Heart left ventricle (tissue), 16 donors: ENCODE measurements at regions not wholly inside any gene's neighbourhood (a gene's known extent, or its start where the extent isn't known, plus 50 kb on each side); places are given as distances from the start of the nearest gene placed in this dataset.

Experiments used
- ATAC-seq, 4 donors: fragments of 200-7000 bp; cut with Tn5 transposase; one replicate each; pipeline ENCODE4 v1.9.1; 2020 to 2022; ENCODE audit warnings: moderate library complexity in 4 of 4, mild to moderate bottlenecking in 3 of 4, moderate number of reproducible peaks in 1 of 4
- DNase-seq, 5 donors: peaks; one replicate each; pipeline ENCODE4 v3.0.0-alpha.2; 2020
- H3K27ac ChIP-seq, 12 donors: fragments of 200-600 bp; sonication (generic) in 4 of 12; one replicate each; pipeline versions ENCODE4 v1.5.0 to v1.8.0; 2016 to 2022; ENCODE audit warnings: mild to moderate bottlenecking in 2 of 12
- H3K27me3 ChIP-seq, 9 donors: fragments of 200-600 bp; sonication (generic) in 2 of 9; one replicate each; pipeline versions ENCODE4 v1.5.1 to v1.8.0; 2016 to 2022; ENCODE audit warnings: mild to moderate bottlenecking in 3 of 9
- H3K36me3 ChIP-seq, 9 donors: fragments of 200-600 bp; sonication (generic) in 2 of 9; one replicate each; pipeline versions ENCODE4 v1.5.0 to v1.8.0; 2018 to 2022; ENCODE audit warnings: mild to moderate bottlenecking in 2 of 9
- H3K4me1 ChIP-seq, 12 donors: fragments of 200-600 bp; sonication (generic) in 4 of 12; one replicate each; pipeline versions ENCODE4 v1.5.0 to v1.8.0; 2016 to 2022; ENCODE audit warnings: mild to moderate bottlenecking in 3 of 12
- H3K4me3 ChIP-seq, 12 donors: fragments of 200-600 bp; sonication (generic) in 4 of 12; one replicate each; pipeline versions ENCODE4 v1.5.0 to v1.8.0; 2017 to 2022; ENCODE audit warnings: mild to moderate bottlenecking in 9 of 12, moderate library complexity in 4 of 12
- H3K9me3 ChIP-seq, 12 donors: fragments of 200-600 bp; sonication (generic) in 4 of 12; one replicate each; pipeline versions ENCODE4 v1.5.0 to v1.8.0; 2016 to 2022; ENCODE audit warnings: mild to moderate bottlenecking in 1 of 12
- POLR2A ChIP-seq, 2 donors: fragments of 450-650 bp; IDR thresholded peaks; one replicate each; pipeline ENCODE4 v1.6.1; 2017; ENCODE audit warnings: antibody characterized with exemption in 2 of 2, mild to moderate bottlenecking in 2 of 2, moderate library complexity in 2 of 2
- WGBS, 4 donors: extraction: QIAGEN DNeasy Blood & Tissue Kit in 2 of 4; methylation state at CpG; one replicate each; pipeline versions ENCODE4 v1.1.5 to v1.1.7; 2013 to 2018; 5-methylcytosine and 5-hydroxymethylcytosine counted together
- intact Hi-C, 10 donors: fragments of 100-400 bp; cut with DNase I; formaldehyde crosslinking; loops; one replicate each; pipeline versions ENCODE4 v1.11.1 to v1.14.2; 2022
- TF ChIP-seq, protein P1 (sequence below), 12 donors: fragments of 200-600 bp; sonication (generic) in 4 of 12; IDR thresholded peaks; one replicate each; pipeline versions ENCODE4 v1.5.0 to v1.8.0; 2018 to 2022; ENCODE audit warnings: antibody characterized with exemption in 12 of 12, mild to moderate bottlenecking in 5 of 12
- donor health status: ischemic (EF 13 %, LVEDD 7.1; RV severe dilation, severe dysfunction).
- donor health status: healthy with polysubstance abuse.
- donor health status: DM: no; HTN: yes; CAD: no.
- donor health status: DM: no; HTN: no; CAD: no.
- donor health status: ischemic (EF 25% LVEDD 6.9; RV normal size, moderate dysfunction).
- donor health status: ischemic (EF 25% LVEDD 5.7; RV mildly dilated, moderate dysfunction).
- donor health status: healthy.
- donor health status: DM: yes; HTN: yes; CAD: no.
- donor health status: ischemic (EF 35%, LVEDD 5.7; RV mildly dilated, moderate dysfunction).
- donor health status: nonischemic (EF 11% LVEDD 7.7; RV severe dilation, severe dysfunction).
- donor health status: DM: yes; HTN: yes; CAD: no.
- donor health status: PGD.
- donor health status: ischemic (EF 29% LVEDD 5.4; RV normal size, mild dysfunction).
- donor health status: nonischemic (EF 23%, LVEDD 6.1; RV moderate dilation, normal function).

DNA sequence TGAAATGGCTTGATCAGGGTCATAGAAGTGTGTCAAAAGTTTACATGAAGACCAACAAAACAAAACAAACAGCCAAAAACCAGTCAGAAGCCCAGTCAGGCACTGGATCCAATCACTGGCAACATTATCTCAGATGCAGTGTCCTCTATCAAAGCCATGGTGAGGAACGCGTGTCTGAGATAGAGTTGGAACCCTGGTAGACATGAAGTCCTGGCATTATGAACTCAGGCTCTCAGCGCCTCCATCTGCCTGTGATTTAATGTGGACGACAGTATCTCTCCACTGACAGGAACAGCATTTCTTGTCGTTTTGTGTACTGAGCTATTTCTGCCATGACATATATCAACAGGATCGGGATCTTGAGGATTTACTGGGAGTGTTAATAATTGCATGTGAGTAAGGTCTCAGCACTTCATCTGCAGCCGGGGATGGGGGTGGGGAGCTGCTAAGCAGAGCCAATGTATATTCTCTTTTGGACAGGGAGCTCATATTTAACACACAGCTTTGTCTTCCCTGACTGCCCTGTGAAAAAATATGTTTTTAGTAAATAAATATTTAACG lies 1120.0 kb downstream of the IGSF11 start:
- no peak for DNase-seq
- peak in 2 of 4 donors; percentile 28 to 57 for ATAC-seq
- TF ChIP-seq, protein P1, sequence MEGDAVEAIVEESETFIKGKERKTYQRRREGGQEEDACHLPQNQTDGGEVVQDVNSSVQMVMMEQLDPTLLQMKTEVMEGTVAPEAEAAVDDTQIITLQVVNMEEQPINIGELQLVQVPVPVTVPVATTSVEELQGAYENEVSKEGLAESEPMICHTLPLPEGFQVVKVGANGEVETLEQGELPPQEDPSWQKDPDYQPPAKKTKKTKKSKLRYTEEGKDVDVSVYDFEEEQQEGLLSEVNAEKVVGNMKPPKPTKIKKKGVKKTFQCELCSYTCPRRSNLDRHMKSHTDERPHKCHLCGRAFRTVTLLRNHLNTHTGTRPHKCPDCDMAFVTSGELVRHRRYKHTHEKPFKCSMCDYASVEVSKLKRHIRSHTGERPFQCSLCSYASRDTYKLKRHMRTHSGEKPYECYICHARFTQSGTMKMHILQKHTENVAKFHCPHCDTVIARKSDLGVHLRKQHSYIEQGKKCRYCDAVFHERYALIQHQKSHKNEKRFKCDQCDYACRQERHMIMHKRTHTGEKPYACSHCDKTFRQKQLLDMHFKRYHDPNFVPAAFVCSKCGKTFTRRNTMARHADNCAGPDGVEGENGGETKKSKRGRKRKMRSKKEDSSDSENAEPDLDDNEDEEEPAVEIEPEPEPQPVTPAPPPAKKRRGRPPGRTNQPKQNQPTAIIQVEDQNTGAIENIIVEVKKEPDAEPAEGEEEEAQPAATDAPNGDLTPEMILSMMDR (IDR thresholded peaks at IDR 0.05), result no peak
- no peak for TF ChIP-seq POLR2A (IDR thresholded peaks at IDR 0.05)
- H3K4me3 ChIP-seq, result no peak overlapping the region
- WGBS, 4 donors, result 41 to 51% (median 47%) methylated on average over 8 of the region's 8 CpGs
- no peaks in the 10 kb centered on the region for H3K4me1 ChIP-seq
- H3K36me3 ChIP-seq, result no peaks in the 10 kb centered on the region
- no peak overlapping the region for H3K27ac ChIP-seq
- no peaks in the 10 kb centered on the region for H3K27me3 ChIP-seq
- intact Hi-C loops, result no loop called here
- H3K9me3 ChIP-seq, result no peaks in the 10 kb centered on the region

DNA sequence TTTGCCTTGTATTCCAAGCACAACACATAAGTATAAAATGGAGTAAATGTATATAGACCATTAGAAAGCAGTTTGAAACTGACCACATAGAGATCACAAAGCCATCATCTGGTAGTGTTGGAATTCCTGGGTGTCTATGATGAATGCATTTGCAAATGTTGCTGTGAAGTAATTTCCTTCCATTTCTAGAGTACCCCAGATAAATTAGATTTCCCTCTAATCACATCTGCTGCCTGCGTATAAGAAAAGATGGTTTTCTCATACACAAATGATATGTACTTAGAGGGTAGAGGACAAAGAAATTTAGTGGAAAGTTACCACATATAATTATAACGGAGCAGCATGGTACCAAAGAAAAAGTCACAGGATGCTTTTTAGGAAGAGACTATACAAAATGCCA lies 1117.8 kb downstream of the IGSF11 start:
- Histone ChIP-seq H3K4me1 (no peaks in the 10 kb centered on the region), H3K9me3 (no peaks in the 10 kb centered on the region), H3K27me3 (no peaks in the 10 kb centered on the region), H3K27ac (no peak overlapping the region), H3K4me3 (no peak overlapping the region), H3K36me3 (no peaks in the 10 kb centered on the region)
- ATAC-seq (no peak), DNase-seq (no peak)
- no peak for TF ChIP-seq POLR2A (IDR thresholded peaks at IDR 0.05)
- TF ChIP-seq, protein P1 (IDR thresholded peaks at IDR 0.05), result no peak
- WGBS, 4 donors, result 75 to 88% (median 82%) methylated on average over 2 of the region's 2 CpGs
- intact Hi-C loops, result no loop called here

DNA sequence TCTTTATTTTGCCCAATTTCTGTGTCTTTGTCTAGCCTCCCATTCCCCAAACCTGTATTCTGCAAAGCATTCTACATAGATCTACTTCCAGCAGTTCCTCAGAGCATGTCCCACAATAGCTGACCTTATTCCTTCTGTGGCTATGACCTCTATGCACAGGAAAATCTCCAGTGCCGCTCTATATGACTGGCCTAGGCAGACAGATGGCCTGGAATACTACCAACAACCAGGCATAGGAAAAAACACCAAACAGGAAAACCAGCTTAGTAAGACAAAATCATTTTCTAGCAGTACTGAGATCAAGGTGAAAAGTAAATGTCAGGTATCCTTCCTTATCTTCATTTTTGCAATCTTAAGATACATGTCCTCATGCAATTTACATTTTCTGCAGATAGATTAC lies 1115.0 kb downstream of the IGSF11 start:
- H3K4me3 ChIP-seq, result no peak overlapping the region
- no peak for ATAC-seq
- intact Hi-C loops, result no loop called here
- H3K4me1 ChIP-seq, result no peaks in the 10 kb centered on the region
- TF ChIP-seq, protein P1 (IDR thresholded peaks at IDR 0.05), result no peak
- TF ChIP-seq POLR2A (IDR thresholded peaks at IDR 0.05), result no peak
- no peak overlapping the region for H3K27ac ChIP-seq
- DNase-seq, result no peak
- H3K36me3 ChIP-seq, result no peaks in the 10 kb centered on the region
- 50 to 73% (median 71%) methylated on average over 1 of the region's 1 CpG for WGBS, 4 donors
- H3K9me3 ChIP-seq, result no peaks in the 10 kb centered on the region
- H3K27me3 ChIP-seq, result no peaks in the 10 kb centered on the region

DNA sequence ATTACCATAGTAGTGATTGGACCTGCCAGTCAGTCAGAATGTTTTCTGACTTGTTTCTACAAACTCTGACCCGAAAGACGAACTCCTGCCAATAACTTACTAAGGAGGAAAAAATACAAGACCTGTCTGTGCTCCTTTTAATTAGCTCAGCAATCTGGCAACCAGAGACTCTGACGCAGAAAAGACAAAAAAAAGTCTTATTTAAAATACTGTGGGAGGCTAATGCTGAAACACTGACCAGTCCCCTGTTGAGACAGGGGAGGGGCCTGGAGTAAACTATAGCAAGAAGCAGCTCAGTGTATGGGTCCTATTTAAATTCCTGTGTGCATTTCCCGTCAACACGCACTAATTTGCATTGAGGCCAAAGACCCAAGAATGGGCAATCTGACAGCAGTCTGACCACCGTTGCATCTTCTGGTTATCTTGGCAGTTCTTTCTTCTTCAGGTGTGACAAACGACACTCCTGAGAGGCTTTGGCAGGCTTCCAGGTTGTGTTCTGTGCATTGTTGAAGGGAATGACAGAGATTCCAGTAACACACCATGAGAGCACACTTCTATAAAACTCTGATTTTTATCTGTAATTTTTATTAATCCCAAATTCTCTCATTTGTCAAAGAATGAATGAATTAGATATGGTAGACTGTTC lies 1114.3 kb downstream of the IGSF11 start:
- no peaks in the 10 kb centered on the region for H3K27me3 ChIP-seq
- H3K4me1 ChIP-seq, result no peaks in the 10 kb centered on the region
- 41 to 59% (median 55%) methylated on average over 7 of the region's 7 CpGs for WGBS, 4 donors
- no peak for TF ChIP-seq POLR2A (IDR thresholded peaks at IDR 0.05)
- TF ChIP-seq, protein P1 (IDR thresholded peaks at IDR 0.05), result no peak
- no peak for DNase-seq
- intact Hi-C loops, result no loop called here
- H3K36me3 ChIP-seq, result no peaks in the 10 kb centered on the region
- no peak overlapping the region for H3K4me3 ChIP-seq
- H3K9me3 ChIP-seq, result no peaks in the 10 kb centered on the region
- no peak for ATAC-seq
- no peak overlapping the region for H3K27ac ChIP-seq
